Activated T-cell treated with anti-CD3 and anti-CD28 coated beads for 1 hour (primary cell): ENCODE measurements at regions not wholly inside any gene's neighbourhood (a gene's known extent, or its start where the extent isn't known, plus 50 kb on each side); places are given as distances from the start of the nearest gene placed in this dataset.
"Not testable (repeated sequence)": the region's sequence is repeated elsewhere in the genome, so short reads cannot be mapped to it uniquely, and the experiment has no call there.

Source experiments
- DNase-seq: peaks from one replicate; pipeline ENCODE4 v3.0.0-alpha.2; 2020; ENCODE audit warnings: low read depth

DNA sequence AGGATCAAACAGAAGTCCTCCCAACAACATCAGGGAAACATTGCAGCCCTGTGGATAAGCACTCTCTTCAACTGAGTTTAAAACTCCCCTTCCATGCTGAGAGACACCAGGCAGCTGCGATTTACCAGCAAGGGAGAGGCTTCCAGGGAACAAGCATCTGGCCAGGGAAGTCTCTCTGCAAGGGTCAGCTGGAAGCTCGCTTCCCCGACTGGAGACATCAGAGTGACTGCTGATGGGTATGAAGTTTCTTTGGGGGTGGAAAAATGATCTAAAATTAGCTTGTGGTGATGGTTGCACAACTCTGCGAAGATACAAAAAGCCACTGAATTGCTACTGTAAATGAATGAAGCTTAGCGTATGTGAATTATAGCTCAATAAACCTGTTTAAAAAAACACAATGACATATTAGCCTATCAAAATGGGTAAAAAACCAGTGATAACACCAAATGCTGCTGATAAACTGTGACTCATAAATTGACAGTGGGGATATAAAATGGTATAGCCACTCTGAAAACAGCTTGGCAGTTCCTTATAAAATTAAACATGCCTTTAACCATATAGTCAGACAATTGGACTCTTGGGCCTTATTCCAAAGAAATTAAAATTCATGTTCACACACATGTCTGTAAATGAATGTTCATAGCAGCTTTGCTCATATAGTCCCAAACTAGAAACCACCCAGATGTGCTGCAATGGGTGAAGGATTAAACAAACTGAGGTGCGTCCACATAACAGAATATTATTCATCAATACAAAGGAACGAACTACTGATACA is 1082.0 kb downstream of the SOCS6 start:
- DNase-seq, result no peak

GRCh38 chr18:71370095-71370494 is 1081.2 kb downstream of the SOCS6 start:
- DNase-seq, result no peak

DNA sequence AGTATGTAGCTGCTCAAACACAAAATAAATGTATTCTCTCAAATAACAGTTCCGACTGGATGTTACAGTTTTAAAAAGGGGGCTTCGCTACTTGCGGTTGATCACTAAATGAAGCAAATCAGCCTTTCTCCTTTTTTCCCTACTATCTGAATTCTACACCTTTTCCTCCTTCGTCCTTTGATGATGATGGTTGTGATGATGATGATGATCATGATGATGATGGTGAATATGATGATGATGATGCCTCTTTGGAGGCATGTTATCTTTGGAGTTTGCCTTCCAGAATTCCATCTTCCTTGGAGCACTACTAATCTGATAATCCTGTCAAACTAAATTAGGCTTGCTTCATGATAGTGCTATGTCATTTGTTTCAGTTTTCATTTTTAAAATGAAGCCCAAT is 1073.3 kb downstream of the SOCS6 start:
- DNase-seq, result no peak

GRCh38 chr18:71355599-71355998 is 1066.8 kb downstream of the SOCS6 start:
- DNase-seq, result not testable (repeated sequence)

DNA sequence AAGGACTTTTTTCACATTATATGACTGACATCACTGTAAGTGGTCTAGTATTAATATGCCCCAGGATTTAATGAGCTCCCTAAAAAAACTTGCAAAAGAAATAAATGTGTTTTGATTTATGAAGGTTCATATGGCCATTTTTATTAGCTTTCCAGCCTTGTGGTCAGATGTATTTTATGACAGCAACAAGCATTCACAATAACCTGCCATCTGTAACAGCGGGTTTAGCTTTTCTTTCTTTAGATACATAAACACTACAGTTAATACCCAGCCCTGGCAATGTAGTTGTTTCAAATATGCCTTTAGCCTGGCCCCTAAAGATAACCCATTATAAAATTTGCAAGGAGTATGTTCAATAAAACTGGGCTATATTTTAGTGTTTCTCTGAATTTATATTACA is 1063.8 kb downstream of the SOCS6 start:
- no peak for DNase-seq

GRCh38 chr18:71336576-71337210 is 1047.8 kb downstream of the SOCS6 start:
- DNase-seq, result no peak

DNA sequence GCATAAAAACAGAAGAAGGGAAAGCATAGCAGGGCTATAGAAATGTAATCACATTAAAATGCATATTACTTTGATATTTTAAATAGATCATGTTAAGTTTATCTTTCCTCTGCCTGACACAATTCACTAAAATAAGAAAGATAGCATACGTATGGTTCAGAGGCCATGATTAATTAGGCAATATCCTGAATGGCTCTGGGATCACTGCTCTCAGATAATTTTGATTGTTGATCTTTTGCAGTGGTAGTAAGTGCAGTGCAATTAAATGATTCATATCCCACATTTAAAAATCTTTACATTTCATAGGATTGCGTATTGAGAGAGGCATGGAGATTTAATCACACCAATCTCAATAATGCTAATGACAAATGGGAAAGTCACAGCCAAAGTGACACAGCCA is 1040.7 kb downstream of the SOCS6 start:
- no peak for DNase-seq

DNA sequence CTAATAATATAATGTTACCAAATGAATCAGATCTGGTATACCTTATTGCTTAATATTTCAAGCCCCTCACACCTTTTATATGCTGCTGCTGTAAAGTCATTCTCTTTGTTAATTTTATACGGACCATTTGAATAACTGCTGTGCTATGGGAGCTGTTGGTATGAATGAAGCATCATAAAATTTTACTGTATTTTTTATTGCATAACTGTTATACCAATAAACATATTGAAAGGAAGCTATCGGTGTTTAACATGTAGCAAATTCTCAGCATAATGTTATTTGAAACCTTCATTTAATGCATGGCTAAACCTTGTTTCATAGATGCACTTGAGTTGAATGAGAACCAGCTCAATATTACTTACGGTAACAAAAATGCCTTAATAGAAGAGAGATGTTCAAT is 1040.3 kb downstream of the SOCS6 start:
- no peak for DNase-seq

GRCh38 chr18:71327850-71328249 is 1039.0 kb downstream of the SOCS6 start:
- no peak for DNase-seq

GRCh38 chr18:71327441-71327840 is 1038.6 kb downstream of the SOCS6 start:
- no peak for DNase-seq

GRCh38 chr18:71326826-71327225 is 1038.0 kb downstream of the SOCS6 start:
- DNase-seq, result no peak

- no peak for DNase-seq
These were observed 1035.5 kb downstream of the SOCS6 start for GRCh38 chr18:71324356-71324755.

- no peak for DNase-seq
These were observed 1033.4 kb downstream of the SOCS6 start for GRCh38 chr18:71322201-71322600.

- no peak for DNase-seq
These were observed 1032.5 kb downstream of the SOCS6 start for GRCh38 chr18:71321319-71321718.

DNA sequence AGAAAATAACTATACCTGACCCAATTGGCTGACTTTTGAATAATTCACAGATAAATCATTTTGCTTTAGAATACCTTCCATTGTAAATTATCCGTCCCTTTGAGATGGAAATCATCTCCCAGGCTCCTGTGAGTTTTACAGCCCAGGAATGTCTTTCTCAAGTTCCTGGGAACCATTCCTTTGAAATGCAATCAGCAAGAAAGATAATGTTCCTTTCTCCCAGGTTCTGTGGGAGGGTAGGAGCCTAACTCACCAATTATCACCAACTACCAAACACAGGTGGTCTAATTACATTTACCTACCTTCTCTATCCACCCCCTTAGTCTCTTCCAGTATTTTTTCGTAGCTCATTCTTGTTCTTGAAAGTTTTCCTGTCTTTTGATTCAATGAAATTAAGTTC is 1016.0 kb downstream of the SOCS6 start:
- no peak for DNase-seq

GRCh38 chr18:71303743-71304142 is 1014.9 kb downstream of the SOCS6 start:
- not testable (repeated sequence) for DNase-seq

DNA sequence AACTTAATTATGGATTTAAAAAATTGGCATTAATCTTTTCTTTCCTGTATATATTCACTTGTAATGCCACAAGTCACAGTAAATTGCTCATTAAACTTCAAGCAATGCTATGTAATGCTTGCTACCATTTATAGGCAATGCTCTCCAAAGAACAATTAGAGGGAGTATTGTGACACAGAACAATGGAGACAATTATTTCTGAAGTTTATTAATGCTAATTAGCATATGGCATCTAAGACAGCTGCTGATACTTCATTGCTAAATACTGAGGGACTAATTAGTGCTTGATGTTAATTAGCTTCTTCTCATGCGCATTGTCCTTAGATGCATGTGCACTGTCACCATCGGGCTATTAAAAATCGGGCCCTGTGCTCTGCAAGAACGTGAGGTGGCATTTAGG is 1012.8 kb downstream of the SOCS6 start:
- DNase-seq, result no peak

DNA sequence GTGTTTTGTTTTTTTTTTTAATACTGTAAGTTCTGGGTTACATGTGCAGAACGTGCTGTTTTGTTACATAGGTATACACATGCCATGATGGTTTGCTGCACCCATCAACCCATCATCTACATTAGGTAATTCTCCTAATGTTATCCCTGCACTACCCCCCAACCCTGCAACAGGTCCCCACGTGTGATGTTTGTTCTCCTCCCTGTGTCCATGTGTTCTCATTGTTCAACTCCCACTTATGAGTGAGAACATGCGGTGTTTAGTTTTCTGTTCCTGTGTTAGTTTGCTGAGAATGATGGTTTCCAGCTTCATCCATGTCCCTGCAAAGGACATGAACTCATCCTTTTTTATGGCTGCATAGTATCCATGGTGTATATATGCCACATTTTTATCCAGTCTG is 1005.4 kb downstream of the SOCS6 start:
- not testable (repeated sequence) for DNase-seq

DNA sequence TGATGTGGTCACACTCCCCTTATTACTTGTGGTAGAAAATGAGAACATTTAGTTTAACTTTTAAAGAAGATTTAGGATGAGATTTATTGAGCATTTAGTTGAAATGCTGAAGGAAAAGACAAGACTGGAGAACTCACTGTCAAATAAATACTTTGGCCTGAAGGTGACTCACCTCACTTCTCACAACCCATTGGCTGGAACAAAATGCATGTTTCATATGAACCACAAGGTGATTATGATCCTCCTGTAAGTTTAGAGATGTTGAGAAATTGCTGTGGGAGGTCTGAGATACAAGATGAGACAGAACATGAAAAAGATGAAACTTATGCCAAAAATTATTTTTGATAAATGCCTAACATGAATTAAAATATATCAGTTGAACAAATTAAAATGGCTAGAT is 1004.5 kb downstream of the SOCS6 start:
- no peak for DNase-seq

- DNase-seq, result no peak
These were observed 998.4 kb downstream of the SOCS6 start for GRCh38 chr18:71287268-71287667.

GRCh38 chr18:71252351-71252865 is 963.6 kb downstream of the SOCS6 start:
- DNase-seq, result no peak

DNA sequence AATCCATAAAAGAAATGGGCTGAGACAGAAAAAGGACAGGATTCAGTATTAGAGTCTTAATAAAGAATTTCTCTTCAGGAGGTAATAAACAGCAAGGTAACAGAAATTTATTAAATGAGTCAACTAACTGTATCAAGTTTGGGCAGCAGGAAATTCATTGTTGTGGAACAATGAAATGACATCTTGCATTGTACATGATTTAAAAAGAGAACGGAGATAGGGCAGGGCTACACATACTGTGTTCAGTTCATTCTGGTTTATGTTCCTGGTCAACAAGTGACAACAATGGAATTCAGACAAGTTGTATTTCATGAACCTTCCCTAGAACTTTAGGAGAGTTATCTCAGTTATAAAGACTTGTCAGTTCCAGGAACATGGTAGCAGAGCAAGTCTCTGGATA is 961.3 kb downstream of the SOCS6 start:
- DNase-seq, result no peak

DNA sequence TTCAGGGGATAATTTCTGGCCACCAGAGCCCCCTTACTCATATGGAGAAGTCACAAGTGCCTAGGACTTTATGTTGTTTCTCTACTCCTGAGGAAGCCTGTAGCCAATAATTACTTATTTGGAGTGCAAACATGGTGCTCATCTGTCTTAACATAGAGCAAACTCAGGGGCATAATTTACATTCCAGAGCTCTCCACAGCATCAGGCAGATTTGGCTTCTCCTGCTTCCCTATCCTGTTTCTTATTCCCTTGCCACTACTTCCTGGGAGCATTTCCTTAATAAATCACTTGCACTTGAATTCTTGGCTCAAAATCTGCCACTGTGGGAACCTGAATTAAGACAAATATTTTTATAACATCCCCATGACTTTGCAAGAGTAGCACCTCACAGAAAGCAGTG is 960.9 kb downstream of the SOCS6 start:
- DNase-seq, result no peak

DNA sequence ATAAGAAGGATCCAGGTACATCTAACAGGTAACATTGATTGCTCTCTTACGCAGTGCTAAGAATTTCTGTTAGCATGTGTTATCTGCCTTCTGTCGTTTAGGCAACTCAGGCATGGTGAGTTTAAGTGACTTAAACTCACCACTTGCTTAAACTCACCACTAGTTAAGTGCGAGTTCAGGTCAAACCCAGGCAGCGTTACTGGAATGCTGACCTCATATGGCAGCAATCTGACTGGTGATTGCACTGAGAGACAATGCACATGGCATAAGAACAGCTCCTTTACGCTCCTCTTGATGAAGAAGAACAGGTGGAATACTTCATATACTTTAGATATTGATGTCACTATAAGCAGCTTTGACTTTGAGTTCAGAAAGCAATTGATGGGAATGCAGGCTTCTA is 954.1 kb downstream of the SOCS6 start:
- no peak for DNase-seq
